AG09319 (cell line): ENCODE measurements at regions not wholly inside any gene's neighbourhood (a gene's known extent, or its start where the extent isn't known, plus 50 kb on each side); places are given as distances from the start of the nearest gene placed in this dataset.

Source experiments
- DNase-seq: peaks from one replicate; pipeline ENCODE4 v3.0.0-alpha.2; 2010; ENCODE audit warnings: low read depth; ENCODE audit errors: extremely low read depth
- CTCF ChIP-seq: IDR thresholded peaks from 2 replicates; pipeline ENCODE4 v1.5.1; 2011; ENCODE audit warnings: low read depth, mild to moderate bottlenecking, inconsistent platforms, low read length, moderate library complexity

- DNase-seq: no peak
- no peak for TF ChIP-seq CTCF
Observed at GRCh38 chr9:73806876-73807275, 655.2 kb downstream of the ANXA1 start.

GRCh38 chr9:73807952-73808351 lies 656.3 kb downstream of the ANXA1 start:
- TF ChIP-seq CTCF: no peak
- no peak for DNase-seq

- no peak for DNase-seq
- TF ChIP-seq CTCF: no peak
Observed at GRCh38 chr9:73810585-73811215, 659.0 kb downstream of the ANXA1 start.

- DNase-seq: no peak
- TF ChIP-seq CTCF: no peak
Observed at GRCh38 chr9:73813546-73813945, 661.9 kb downstream of the ANXA1 start.

GRCh38 chr9:73816905-73817304 lies 665.2 kb downstream of the ANXA1 start:
- no peak for DNase-seq
- no peak for TF ChIP-seq CTCF

GRCh38 chr9:73824671-73825070 lies 672.5 kb upstream of the RORB start:
- no peak for TF ChIP-seq CTCF
- DNase-seq: no peak

GRCh38 chr9:73838871-73839270 lies 658.3 kb upstream of the RORB start:
- DNase-seq: no peak

More at GRCh38 chr9:73838871-73839270, 658.3 kb upstream of the RORB start:
- TF ChIP-seq CTCF: no peak
